Erythroblast (primary cell): ENCODE measurements at regions not wholly inside any gene's neighbourhood (a gene's known extent, or its start where the extent isn't known, plus 50 kb on each side); places are given as distances from the start of the nearest gene placed in this dataset.
A peak's percentile ranks its signal among the peaks of the same experiment; 100 is the strongest.

Source experiments
- DNase-seq, 2 experiments: peaks; one replicate each; lab custom pipeline; 2025; lab: John Stamatoyannopoulos, UW
- GATA1 ChIP-seq: IDR thresholded peaks from 2 replicates; pipeline ENCODE4 v1.6.1; 2011; ENCODE audit warnings: low read depth, mild to moderate bottlenecking, control low read depth, low read length, moderate library complexity
- POLR2A ChIP-seq: IDR thresholded peaks from 2 replicates; pipeline ENCODE4 v1.6.1; 2011; ENCODE audit warnings: mild to moderate bottlenecking, low read length

DNA sequence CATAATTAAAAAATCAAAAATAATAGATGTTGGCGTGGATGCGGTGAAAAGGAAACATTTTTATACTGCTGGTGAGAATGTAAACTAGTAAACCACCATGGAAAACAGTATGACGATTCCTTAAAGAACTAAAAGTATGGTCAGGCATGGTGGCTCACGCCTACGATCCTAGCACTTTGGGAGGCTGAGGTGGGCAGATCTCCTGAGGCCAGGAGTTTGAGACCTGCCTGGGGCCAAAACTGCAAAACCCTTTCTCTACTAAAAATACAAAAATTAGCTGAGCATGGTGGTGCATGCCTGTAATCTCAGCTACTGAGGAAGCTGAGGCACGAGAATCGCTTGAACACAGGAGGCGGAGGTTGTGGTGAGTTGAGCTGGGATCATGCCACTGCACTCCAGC, 195.7 kb upstream of the BMP4 start:
- no peak for TF ChIP-seq GATA1
- TF ChIP-seq POLR2A, result no peak
- no peak for DNase-seq

- TF ChIP-seq GATA1 (no peak), POLR2A (no peak)
- DNase-seq, result no peak
These were observed 209.7 kb upstream of the BMP4 start for GRCh38 chr14:54166049-54166950.

GRCh38 chr14:54168489-54168888, 211.9 kb upstream of the BMP4 start:
- DNase-seq, result no peak
- no peak for TF ChIP-seq POLR2A
- TF ChIP-seq GATA1, result no peak

DNA sequence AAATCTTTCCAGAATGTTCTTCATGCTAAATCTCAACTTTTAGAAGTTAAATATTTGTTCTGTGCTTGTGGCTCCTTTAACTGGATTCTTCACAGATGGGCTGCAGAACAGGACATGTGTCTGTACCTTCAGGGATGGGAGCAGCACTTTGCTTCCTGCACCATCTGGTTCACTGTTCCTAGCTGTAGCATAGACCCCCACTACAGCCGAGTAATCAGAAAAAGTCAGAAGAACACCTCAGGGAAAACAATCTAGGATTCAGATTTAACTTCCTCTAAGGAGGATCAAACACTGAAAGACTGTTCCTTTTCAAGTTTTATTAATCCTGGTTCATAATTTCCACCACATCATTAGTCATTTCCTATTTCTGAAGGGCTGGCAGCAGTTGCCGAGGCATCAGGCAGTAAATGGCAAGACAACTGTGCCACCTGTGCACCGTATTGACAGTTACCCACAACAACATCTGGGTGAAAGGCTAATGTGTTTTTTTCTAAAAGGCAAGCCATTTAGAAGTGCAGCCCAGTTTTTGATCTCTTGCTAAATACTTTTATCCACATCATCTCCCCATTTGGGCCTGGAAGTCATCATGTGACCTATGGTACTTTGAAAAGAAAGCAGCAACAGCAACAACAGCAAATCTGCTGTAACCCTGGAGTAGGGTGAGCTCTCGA, 212.8 kb upstream of the BMP4 start:
- no peak for TF ChIP-seq GATA1
- TF ChIP-seq POLR2A, result no peak
- no peak for DNase-seq

- no peak for DNase-seq
- no peak for TF ChIP-seq GATA1
- TF ChIP-seq POLR2A, result no peak
These were observed 213.7 kb upstream of the BMP4 start for GRCh38 chr14:54170301-54170700.

DNA sequence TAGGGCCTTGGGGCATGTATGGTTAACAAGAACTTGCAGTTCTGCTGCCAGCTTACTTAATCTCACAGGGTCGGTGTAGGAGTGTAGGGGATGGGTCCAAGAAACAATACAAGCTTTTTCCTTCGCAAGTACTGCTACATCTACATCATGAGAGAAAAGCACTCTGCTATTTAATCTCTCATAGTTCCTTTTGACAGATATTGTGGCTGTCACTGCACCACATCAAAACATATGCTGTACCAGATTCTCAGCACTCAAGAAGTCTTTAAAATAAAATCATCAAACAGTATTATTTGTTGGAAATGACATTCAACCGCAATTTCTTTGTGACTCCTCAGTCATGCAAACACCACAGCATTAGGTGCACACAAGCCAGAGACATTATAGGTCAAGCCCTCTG, 215.5 kb upstream of the BMP4 start:
- TF ChIP-seq GATA1 (no peak), POLR2A (no peak)
- DNase-seq, result no peak

GRCh38 chr14:54172562-54172961, 215.9 kb upstream of the BMP4 start:
- DNase-seq, result no peak
- no peak for TF ChIP-seq GATA1
- TF ChIP-seq POLR2A, result no peak

DNA sequence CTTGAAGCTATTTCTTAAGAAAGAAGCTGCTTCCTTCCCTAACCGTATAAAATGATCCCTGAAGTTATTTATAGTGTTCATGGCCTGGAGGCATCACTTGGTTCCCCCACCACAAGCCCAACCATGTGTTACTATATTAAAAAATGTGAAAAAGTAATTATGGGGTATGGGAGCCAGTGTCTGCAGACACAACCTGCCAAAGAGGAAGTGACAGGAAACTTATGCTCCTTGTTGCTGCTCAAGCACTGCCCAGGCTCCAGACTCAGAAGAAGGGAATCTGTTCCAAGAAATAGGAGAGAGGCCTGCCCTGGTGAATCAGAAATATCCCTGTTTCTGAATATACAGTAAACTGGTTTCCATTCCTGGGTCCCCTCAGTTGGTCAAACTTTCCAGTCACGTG, 217.2 kb upstream of the BMP4 start:
- TF ChIP-seq POLR2A (no peak), GATA1 (no peak)
- no peak for DNase-seq

- TF ChIP-seq POLR2A, result no peak
- no peak for TF ChIP-seq GATA1
- DNase-seq, result no peak
These were observed 217.8 kb upstream of the BMP4 start for GRCh38 chr14:54174457-54174856.

GRCh38 chr14:54175298-54175942, 218.8 kb upstream of the BMP4 start:
- no peak for TF ChIP-seq POLR2A
- TF ChIP-seq GATA1, result no peak
- DNase-seq, result peak; percentile 46 to 71

GRCh38 chr14:54177019-54177418, 219.8 kb upstream of the CDKN3 start:
- DNase-seq, result no peak
- no peak for TF ChIP-seq GATA1
- TF ChIP-seq POLR2A, result no peak

DNA sequence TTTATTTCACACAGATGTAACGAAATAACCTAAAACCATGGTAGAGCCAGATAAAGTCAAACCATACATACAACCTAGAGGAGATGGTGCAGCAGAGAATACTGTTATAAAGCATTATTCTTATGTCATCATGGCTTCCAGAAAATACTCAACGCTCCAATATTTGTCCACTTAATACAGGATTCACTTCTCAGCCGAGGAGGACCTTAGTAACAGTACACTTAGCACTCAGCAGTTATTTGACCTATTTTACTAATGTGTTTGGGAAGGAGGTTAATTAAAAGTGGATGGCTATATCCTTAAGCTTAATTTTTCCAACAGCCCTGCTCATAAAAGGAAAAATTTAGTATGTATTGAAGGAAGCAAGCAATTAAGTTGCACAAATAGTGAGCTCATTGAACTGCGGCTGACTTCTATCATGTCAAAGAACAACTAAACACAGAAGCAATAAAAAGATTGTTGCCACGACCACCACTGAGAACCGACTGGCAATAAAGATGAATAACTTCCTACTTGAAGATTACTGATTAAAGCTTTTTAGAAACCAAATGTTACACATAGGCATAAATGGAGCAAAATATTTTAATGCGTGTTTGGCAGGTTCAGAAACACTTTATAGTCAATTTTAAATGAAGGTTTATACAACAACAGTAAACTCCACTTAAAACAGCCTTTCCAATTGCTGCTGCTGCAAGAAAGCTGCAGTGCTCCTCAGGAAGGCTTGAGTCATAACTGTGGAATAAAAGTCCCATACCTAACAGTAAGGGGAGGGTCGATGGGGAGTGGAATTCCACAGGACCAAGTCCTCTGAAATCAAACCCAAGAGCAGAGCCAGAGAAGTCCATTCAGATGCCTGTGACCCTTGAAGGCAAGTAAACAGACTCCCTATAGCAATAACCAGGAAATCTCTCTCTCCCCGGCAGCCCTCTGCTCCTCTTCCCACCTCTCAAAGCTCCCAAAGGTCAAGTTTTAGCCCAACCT, 218.9 kb upstream of the CDKN3 start:
- no peak for TF ChIP-seq GATA1
- no peak for TF ChIP-seq POLR2A
- DNase-seq, result no peak
